ENCODE measurements at regions not wholly inside any gene's neighbourhood (a gene's known extent, or its start where the extent isn't known, plus 50 kb on each side); places are given as distances from the start of the nearest gene placed in this dataset.

DNA sequence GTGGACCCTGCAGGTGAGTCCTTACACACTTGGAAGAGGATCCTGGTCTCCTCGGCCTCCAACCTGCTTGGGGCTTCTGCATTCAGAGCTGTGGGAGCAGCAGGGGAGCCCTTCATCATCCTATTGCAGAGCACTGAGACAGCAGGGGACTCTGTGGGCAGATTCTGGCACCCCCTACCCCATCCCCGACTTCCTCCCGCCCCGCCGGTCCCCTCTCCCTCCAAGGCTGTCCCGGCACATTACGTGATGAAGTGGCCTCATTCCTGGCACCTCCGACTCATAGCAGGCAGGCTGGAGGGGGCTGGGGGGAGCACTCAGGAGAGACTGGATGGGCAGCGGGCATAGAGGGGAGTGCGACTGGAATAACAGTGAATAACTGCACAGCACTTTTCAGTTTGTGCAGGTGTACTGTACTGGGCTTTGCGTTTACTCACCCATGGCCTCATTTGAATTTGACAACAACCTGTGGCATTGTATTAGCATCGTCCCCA, 394.1 kb downstream of the MATN1 start:
- no peak for TF ChIP-seq POLR2A (IDR thresholded peaks at IDR 0.05)
- TF ChIP-seq, protein P1, sequence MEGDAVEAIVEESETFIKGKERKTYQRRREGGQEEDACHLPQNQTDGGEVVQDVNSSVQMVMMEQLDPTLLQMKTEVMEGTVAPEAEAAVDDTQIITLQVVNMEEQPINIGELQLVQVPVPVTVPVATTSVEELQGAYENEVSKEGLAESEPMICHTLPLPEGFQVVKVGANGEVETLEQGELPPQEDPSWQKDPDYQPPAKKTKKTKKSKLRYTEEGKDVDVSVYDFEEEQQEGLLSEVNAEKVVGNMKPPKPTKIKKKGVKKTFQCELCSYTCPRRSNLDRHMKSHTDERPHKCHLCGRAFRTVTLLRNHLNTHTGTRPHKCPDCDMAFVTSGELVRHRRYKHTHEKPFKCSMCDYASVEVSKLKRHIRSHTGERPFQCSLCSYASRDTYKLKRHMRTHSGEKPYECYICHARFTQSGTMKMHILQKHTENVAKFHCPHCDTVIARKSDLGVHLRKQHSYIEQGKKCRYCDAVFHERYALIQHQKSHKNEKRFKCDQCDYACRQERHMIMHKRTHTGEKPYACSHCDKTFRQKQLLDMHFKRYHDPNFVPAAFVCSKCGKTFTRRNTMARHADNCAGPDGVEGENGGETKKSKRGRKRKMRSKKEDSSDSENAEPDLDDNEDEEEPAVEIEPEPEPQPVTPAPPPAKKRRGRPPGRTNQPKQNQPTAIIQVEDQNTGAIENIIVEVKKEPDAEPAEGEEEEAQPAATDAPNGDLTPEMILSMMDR (IDR thresholded peaks at IDR 0.05 in 4 of 5, conservative IDR thresholded peaks at IDR 0.05 in 1 of 5), result no peak

Measured in gastrocnemius medialis (tissue), 4 donors.